Keratinocyte (primary cell): ENCODE measurements at regions not wholly inside any gene's neighbourhood (a gene's known extent, or its start where the extent isn't known, plus 50 kb on each side); places are given as distances from the start of the nearest gene placed in this dataset.

ENCODE experiments used
- CTCF ChIP-seq, 3 experiments: IDR thresholded peaks in 1 of 3; conservative IDR thresholded peaks in 1 of 3; optimal IDR thresholded peaks in 1 of 3; 2 replicates in 2 of 3; 3 replicates in 1 of 3; pipeline versions ENCODE3 to v1.5.1; 2011; ENCODE audit warnings: low read length in 3 of 3, mild to moderate bottlenecking in 3 of 3, moderate library complexity in 2 of 3, control low read depth in 1 of 3, inconsistent platforms in 1 of 3; ENCODE audit not compliant: insufficient read depth in 2 of 3; ENCODE audit errors: extremely low read depth in 1 of 3
- EZH2 ChIP-seq: IDR thresholded peaks from one replicate; pipeline ENCODE4 v1.6.1; 2012; ENCODE audit warnings: inconsistent platforms, mild to moderate bottlenecking, low read length, moderate library complexity

- TF ChIP-seq CTCF (optimal IDR thresholded peaks at IDR 0.05 in 1 of 3, IDR thresholded peaks at IDR 0.05 in 1 of 3, conservative IDR thresholded peaks at IDR 0.05 in 1 of 3; ENCODE audit: extremely low read depth in 1 of 3, insufficient read depth in 2 of 3, low read length in 3 of 3) = no peak
- no peak for TF ChIP-seq EZH2
Measured at GRCh38 chr20:55322745-55323144, 682.6 kb downstream of the CBLN4 start.
